ENCODE measurements at regions not wholly inside any gene's neighbourhood (a gene's known extent, or its start where the extent isn't known, plus 50 kb on each side); places are given as distances from the start of the nearest gene placed in this dataset.

GRCh38 chr1:95829556-95829955 lies 595.5 kb downstream of the RWDD3 start:
- Mint-ChIP-seq H3K9me3 (no peaks in the 10 kb centered on the region), H3K27ac (no peak overlapping the region), H3K36me3 (ENCODE audit: low read depth) (no peaks in the 10 kb centered on the region), H3K27me3 (ENCODE audit: low read depth) (no peaks in the 10 kb centered on the region), H3K4me1 (ENCODE audit: low read depth) (no peaks in the 10 kb centered on the region), H3K4me3 (ENCODE audit: low read depth) (no peak overlapping the region)
- intact Hi-C loops (cut with micrococcal nuclease) = no loop called here
- DNase-seq (ENCODE audit: low spot score) = no peak

GRCh38 chr1:95832370-95832769 lies 598.4 kb downstream of the RWDD3 start:
- Mint-ChIP-seq H3K36me3 (ENCODE audit: low read depth) (no peaks in the 10 kb centered on the region), H3K27me3 (ENCODE audit: low read depth) (no peaks in the 10 kb centered on the region), H3K27ac (no peak overlapping the region), H3K4me1 (ENCODE audit: low read depth) (no peaks in the 10 kb centered on the region), H3K4me3 (ENCODE audit: low read depth) (no peak overlapping the region), H3K9me3 (peaks cover 22% of the 10 kb centered on the region)
- intact Hi-C loops (cut with micrococcal nuclease) = no loop called here
- DNase-seq (ENCODE audit: low spot score) = no peak

GRCh38 chr1:95849439-95849838 lies 615.4 kb downstream of the RWDD3 start:
- no peaks in the 10 kb centered on the region for H3K4me1 Mint-ChIP-seq (ENCODE audit: low read depth)
- H3K36me3 Mint-ChIP-seq (ENCODE audit: low read depth) = no peaks in the 10 kb centered on the region
- H3K9me3 Mint-ChIP-seq = peaks cover 12% of the 10 kb centered on the region
- no peak for DNase-seq (ENCODE audit: low spot score)
- no peak overlapping the region for H3K27ac Mint-ChIP-seq
- no peak overlapping the region for H3K4me3 Mint-ChIP-seq (ENCODE audit: low read depth)
- intact Hi-C loops (cut with micrococcal nuclease) = no loop called here
- H3K27me3 Mint-ChIP-seq (ENCODE audit: low read depth) = no peaks in the 10 kb centered on the region

- Mint-ChIP-seq H3K4me3 (ENCODE audit: low read depth) (no peak overlapping the region), H3K36me3 (ENCODE audit: low read depth) (no peaks in the 10 kb centered on the region), H3K27me3 (ENCODE audit: low read depth) (no peaks in the 10 kb centered on the region), H3K4me1 (ENCODE audit: low read depth) (no peaks in the 10 kb centered on the region), H3K27ac (no peak overlapping the region), H3K9me3 (peaks cover 12% of the 10 kb centered on the region)
- no peak for DNase-seq (ENCODE audit: low spot score)
- intact Hi-C loops (cut with micrococcal nuclease) = no loop called here
Measured at GRCh38 chr1:95850165-95850649, 616.2 kb downstream of the RWDD3 start.

- DNase-seq (ENCODE audit: low spot score) = no peak
- peaks cover 12% of the 10 kb centered on the region for H3K9me3 Mint-ChIP-seq
- intact Hi-C loops (cut with micrococcal nuclease) = no loop called here
- no peak overlapping the region for H3K27ac Mint-ChIP-seq
- no peak overlapping the region for H3K4me3 Mint-ChIP-seq (ENCODE audit: low read depth)
- no peaks in the 10 kb centered on the region for H3K27me3 Mint-ChIP-seq (ENCODE audit: low read depth)
- no peaks in the 10 kb centered on the region for H3K4me1 Mint-ChIP-seq (ENCODE audit: low read depth)
- no peaks in the 10 kb centered on the region for H3K36me3 Mint-ChIP-seq (ENCODE audit: low read depth)
Measured at GRCh38 chr1:95850763-95851162, 616.8 kb downstream of the RWDD3 start.

- Mint-ChIP-seq H3K4me3 (ENCODE audit: low read depth) (no peak overlapping the region), H3K36me3 (ENCODE audit: low read depth) (no peaks in the 10 kb centered on the region)
- intact Hi-C loops (cut with micrococcal nuclease) = no loop called here
Measured at GRCh38 chr1:95852483-95853070, 618.6 kb downstream of the RWDD3 start.

GRCh38 chr1:95854457-95854856 lies 620.4 kb downstream of the RWDD3 start:
- no peak for DNase-seq (ENCODE audit: low spot score)
- no peak overlapping the region for H3K27ac Mint-ChIP-seq
- no peaks in the 10 kb centered on the region for H3K9me3 Mint-ChIP-seq
- no peak overlapping the region for H3K4me3 Mint-ChIP-seq (ENCODE audit: low read depth)
- no peaks in the 10 kb centered on the region for H3K4me1 Mint-ChIP-seq (ENCODE audit: low read depth)
- H3K27me3 Mint-ChIP-seq (ENCODE audit: low read depth) = no peaks in the 10 kb centered on the region
- intact Hi-C loops (cut with micrococcal nuclease) = no loop called here
- H3K36me3 Mint-ChIP-seq (ENCODE audit: low read depth) = no peaks in the 10 kb centered on the region

More at GRCh38 chr1:95852483-95853070, 618.6 kb downstream of the RWDD3 start:
- no peak overlapping the region for H3K27ac Mint-ChIP-seq
- H3K9me3 Mint-ChIP-seq = peaks cover 12% of the 10 kb centered on the region
- no peaks in the 10 kb centered on the region for H3K4me1 Mint-ChIP-seq (ENCODE audit: low read depth)
- H3K27me3 Mint-ChIP-seq (ENCODE audit: low read depth) = no peaks in the 10 kb centered on the region
- no peak for DNase-seq (ENCODE audit: low spot score)

GRCh38 chr1:95863086-95863485 lies 629.1 kb downstream of the RWDD3 start:
- Mint-ChIP-seq H3K9me3 (peaks cover 11% of the 10 kb centered on the region), H3K4me1 (ENCODE audit: low read depth) (no peaks in the 10 kb centered on the region), H3K27me3 (ENCODE audit: low read depth) (no peaks in the 10 kb centered on the region), H3K36me3 (ENCODE audit: low read depth) (no peaks in the 10 kb centered on the region), H3K27ac (no peak overlapping the region), H3K4me3 (ENCODE audit: low read depth) (no peak overlapping the region)
- no peak for DNase-seq (ENCODE audit: low spot score)
- intact Hi-C loops (cut with micrococcal nuclease) = no loop called here

GRCh38 chr1:95865769-95866168 lies 631.8 kb downstream of the RWDD3 start:
- no peak overlapping the region for H3K27ac Mint-ChIP-seq
- H3K4me1 Mint-ChIP-seq (ENCODE audit: low read depth) = no peaks in the 10 kb centered on the region
- no peaks in the 10 kb centered on the region for H3K36me3 Mint-ChIP-seq (ENCODE audit: low read depth)
- H3K4me3 Mint-ChIP-seq (ENCODE audit: low read depth) = no peak overlapping the region
- DNase-seq (ENCODE audit: low spot score) = no peak
- no peaks in the 10 kb centered on the region for H3K27me3 Mint-ChIP-seq (ENCODE audit: low read depth)
- intact Hi-C loops (cut with micrococcal nuclease) = no loop called here
- H3K9me3 Mint-ChIP-seq = peaks cover 18% of the 10 kb centered on the region

- intact Hi-C loops (cut with micrococcal nuclease) = no loop called here
- H3K9me3 Mint-ChIP-seq = peaks cover 14% of the 10 kb centered on the region
- DNase-seq (ENCODE audit: low spot score) = no peak
- H3K4me1 Mint-ChIP-seq (ENCODE audit: low read depth) = no peaks in the 10 kb centered on the region
- H3K27me3 Mint-ChIP-seq (ENCODE audit: low read depth) = no peaks in the 10 kb centered on the region
- no peak overlapping the region for H3K4me3 Mint-ChIP-seq (ENCODE audit: low read depth)
- no peak overlapping the region for H3K27ac Mint-ChIP-seq
- H3K36me3 Mint-ChIP-seq (ENCODE audit: low read depth) = no peaks in the 10 kb centered on the region
Measured at GRCh38 chr1:95876276-95876675, 642.3 kb downstream of the RWDD3 start.

- no peak overlapping the region for H3K4me3 Mint-ChIP-seq (ENCODE audit: low read depth)
- H3K36me3 Mint-ChIP-seq (ENCODE audit: low read depth) = no peaks in the 10 kb centered on the region
- H3K4me1 Mint-ChIP-seq (ENCODE audit: low read depth) = no peaks in the 10 kb centered on the region
- intact Hi-C loops (cut with micrococcal nuclease) = no loop called here
- no peaks in the 10 kb centered on the region for H3K27me3 Mint-ChIP-seq (ENCODE audit: low read depth)
- H3K27ac Mint-ChIP-seq = no peak overlapping the region
- H3K9me3 Mint-ChIP-seq = peaks cover 15% of the 10 kb centered on the region
- DNase-seq (ENCODE audit: low spot score) = no peak
Measured at GRCh38 chr1:95879498-95880050, 645.6 kb downstream of the RWDD3 start.

- intact Hi-C loops (cut with micrococcal nuclease) = no loop called here
- H3K9me3 Mint-ChIP-seq = peaks cover 21% of the 10 kb centered on the region
- no peak for DNase-seq (ENCODE audit: low spot score)
- H3K36me3 Mint-ChIP-seq (ENCODE audit: low read depth) = no peaks in the 10 kb centered on the region
- no peaks in the 10 kb centered on the region for H3K27me3 Mint-ChIP-seq (ENCODE audit: low read depth)
- H3K4me3 Mint-ChIP-seq (ENCODE audit: low read depth) = no peak overlapping the region
- no peak overlapping the region for H3K27ac Mint-ChIP-seq
- H3K4me1 Mint-ChIP-seq (ENCODE audit: low read depth) = no peaks in the 10 kb centered on the region
Measured at GRCh38 chr1:95888941-95889390, 655.0 kb downstream of the RWDD3 start.

- DNase-seq (ENCODE audit: low spot score) = no peak
- H3K9me3 Mint-ChIP-seq = peaks cover 21% of the 10 kb centered on the region
- no peak overlapping the region for H3K4me3 Mint-ChIP-seq (ENCODE audit: low read depth)
- no peaks in the 10 kb centered on the region for H3K27me3 Mint-ChIP-seq (ENCODE audit: low read depth)
- H3K27ac Mint-ChIP-seq = no peak overlapping the region
- H3K4me1 Mint-ChIP-seq (ENCODE audit: low read depth) = no peaks in the 10 kb centered on the region
- no peaks in the 10 kb centered on the region for H3K36me3 Mint-ChIP-seq (ENCODE audit: low read depth)
- intact Hi-C loops (cut with micrococcal nuclease) = no loop called here
Measured at GRCh38 chr1:95889400-95889799, 655.4 kb downstream of the RWDD3 start.

All from activated T-helper 2 cell treated with anti-CD3 and anti-CD28 coated beads, Interferon-gamma antibody, Interleukin-2, Interleukin-4, amounts not matched to agents 10 μg/mL and 5 μg/mL and 100 μg/mL, durations not matched to agents 14 hours and 24 hours and 36 hours (primary cell).